H1 (cell line): ENCODE measurements at regions not wholly inside any gene's neighbourhood (a gene's known extent, or its start where the extent isn't known, plus 50 kb on each side); places are given as distances from the start of the nearest gene placed in this dataset.

ENCODE experiments used
- CBX5 ChIP-seq: fragments of 300-800, 300-1000 bp; sonication (generic); IDR thresholded peaks from 2 replicates; pipeline ENCODE4 v1.7.1; 2016; ENCODE audit warnings: antibody characterized with exemption, low read length, low read depth
- CEBPB ChIP-seq: IDR thresholded peaks from 2 replicates; pipeline ENCODE4 v1.6.1; 2012; ENCODE audit warnings: low read depth, low read length
- CHD2 ChIP-seq: IDR thresholded peaks from 2 replicates; pipeline ENCODE4 v1.6.1; 2012; ENCODE audit warnings: low read length, improper control_type of control experiment
- CTCF ChIP-seq, 3 experiments: IDR thresholded peaks; 1 replicate in 2 of 3; 2 replicates in 1 of 3; pipeline versions ENCODE4 v1.5.1 to v1.6.1; 2011; ENCODE audit warnings: low read length in 3 of 3, mild to moderate bottlenecking in 3 of 3, inconsistent platforms in 2 of 3, low read depth in 1 of 3, moderate library complexity in 1 of 3; ENCODE audit not compliant: insufficient read depth in 1 of 3; ENCODE audit errors: control extremely low read depth in 1 of 3
- MAX ChIP-seq: IDR thresholded peaks from 2 replicates; pipeline ENCODE4 v1.6.1; 2012; ENCODE audit warnings: inconsistent platforms
- NANOG ChIP-seq: IDR thresholded peaks from 2 replicates; pipeline ENCODE4 v1.6.1; 2011; ENCODE audit warnings: low read length, low read depth, mild to moderate bottlenecking, inconsistent platforms; ENCODE audit not compliant: insufficient read depth, poor library complexity, severe bottlenecking
- POLR2A ChIP-seq, 2 experiments: IDR thresholded peaks; 1 replicate in 1 of 2; 2 replicates in 1 of 2; pipeline ENCODE4 v1.6.1; 2011; ENCODE audit warnings: low read depth in 2 of 2, low read length in 2 of 2, mild to moderate bottlenecking in 2 of 2; ENCODE audit errors: control extremely low read depth in 1 of 2
- RAD21 ChIP-seq, 2 experiments: IDR thresholded peaks in 1 of 2; conservative IDR thresholded peaks in 1 of 2; 2 replicates each; pipeline ENCODE4 v1.6.1; 2011; ENCODE audit warnings: low read depth in 2 of 2, low read length in 2 of 2, improper control_type of control experiment in 1 of 2, inconsistent platforms in 1 of 2, mild to moderate bottlenecking in 1 of 2, moderate library complexity in 1 of 2
- SIX5 ChIP-seq: IDR thresholded peaks from 2 replicates; pipeline ENCODE4 v1.6.1; 2011; ENCODE audit warnings: mild to moderate bottlenecking, low read depth, low read length
- YY1 ChIP-seq: IDR thresholded peaks from 2 replicates; pipeline ENCODE4 v1.6.1; 2011; ENCODE audit warnings: low read depth, mild to moderate bottlenecking, low read length

GRCh38 chr6:139744891-139745290 is 370.4 kb upstream of the CITED2 start:
- TF ChIP-seq RAD21 (IDR thresholded peaks at IDR 0.05 in 1 of 2, conservative IDR thresholded peaks at IDR 0.05 in 1 of 2; ENCODE audit: low read depth in 2 of 2, low read length in 2 of 2) = no peak
- TF ChIP-seq CHD2 = no peak
- TF ChIP-seq CTCF (IDR thresholded peaks at IDR 0.05; ENCODE audit: control extremely low read depth in 1 of 3, insufficient read depth in 1 of 3, low read depth in 1 of 3, low read length in 3 of 3) = no peak
- no peak for TF ChIP-seq CEBPB
- TF ChIP-seq MAX = no peak
- no peak for TF ChIP-seq NANOG
- TF ChIP-seq CBX5 = no peak
- no peak for TF ChIP-seq POLR2A (IDR thresholded peaks at IDR 0.05; ENCODE audit: control extremely low read depth in 1 of 2, low read depth in 2 of 2, low read length in 2 of 2)
- TF ChIP-seq YY1 = no peak
- TF ChIP-seq SIX5 = no peak
